Sigmoid colon (tissue), 6 donors: ENCODE measurements at regions not wholly inside any gene's neighbourhood (a gene's known extent, or its start where the extent isn't known, plus 50 kb on each side); places are given as distances from the start of the nearest gene placed in this dataset.
"Not testable (repeated sequence)": the region's sequence is repeated elsewhere in the genome, so short reads cannot be mapped to it uniquely, and the experiment has no call there.

ENCODE experiments used
- DNase-seq: peaks from one replicate; pipeline ENCODE4 v3.0.0-alpha.2; 2019
- H3K27ac ChIP-seq, 4 donors: fragments of 200-600 bp; sonication (generic); one replicate each; pipeline ENCODE4 v1.5.1; 2016 to 2019; ENCODE audit warnings: mild to moderate bottlenecking in 1 of 4
- H3K27me3 ChIP-seq, 3 donors: fragments of 200-600 bp; sonication (generic); one replicate each; pipeline ENCODE4 v1.5.1; 2019; ENCODE audit warnings: mild to moderate bottlenecking in 1 of 3
- H3K36me3 ChIP-seq, 4 donors: fragments of 200-600 bp; sonication (generic); one replicate each; pipeline ENCODE4 v1.5.1; 2016 to 2019
- H3K4me1 ChIP-seq, 4 donors: fragments of 200-600 bp; sonication (generic); one replicate each; pipeline ENCODE4 v1.5.1; 2017 to 2019
- H3K4me3 ChIP-seq, 4 donors: fragments of 200-600 bp; sonication (generic); one replicate each; pipeline ENCODE4 v1.5.1; 2017 to 2019; ENCODE audit warnings: mild to moderate bottlenecking in 2 of 4, moderate library complexity in 1 of 4
- H3K9me3 ChIP-seq, 4 donors: fragments of 200-600 bp in 3 of 4; sonication (generic) in 3 of 4; one replicate each; pipeline versions ENCODE4 v1.5.1 to v1.6.1; 2013 to 2019
- CTCF ChIP-seq, 4 experiments: fragments of 450-650 bp in 3 of 4; fragments of 200-600 bp in 1 of 4; IDR thresholded peaks; one replicate each; pipeline ENCODE4 v1.5.1; 2016 to 2019; ENCODE audit warnings: antibody characterized with exemption in 4 of 4, mild to moderate bottlenecking in 3 of 4, moderate library complexity in 2 of 4
- EP300 ChIP-seq, 4 donors: sonication (generic); formaldehyde crosslinking; IDR thresholded peaks; one replicate each; pipeline ENCODE4 v1.6.1; 2017; ENCODE audit warnings: antibody characterized with exemption in 4 of 4
- POLR2A ChIP-seq, 2 donors: fragments of 450-650 bp; IDR thresholded peaks; one replicate each; pipeline ENCODE4 v1.6.1; 2016; ENCODE audit warnings: antibody characterized with exemption in 2 of 2, mild to moderate bottlenecking in 2 of 2, moderate library complexity in 2 of 2
- POLR2AphosphoS5 ChIP-seq, 4 donors: sonication (generic); formaldehyde crosslinking; IDR thresholded peaks; one replicate each; pipeline ENCODE4 v1.6.1; 2017; ENCODE audit warnings: antibody characterized with exemption in 4 of 4
- WGBS, 2 donors: extraction: QIAGEN DNeasy Blood & Tissue Kit; methylation state at CpG; one replicate each; pipeline ENCODE4 v1.1.7; 2013; 5-methylcytosine and 5-hydroxymethylcytosine counted together
- intact Hi-C: fragments of 100-400 bp; cut with DNase I; formaldehyde crosslinking; loops from one replicate; pipeline ENCODE4 v1.15.1; 2023
- donor health status: healthy with polysubstance abuse.
- donor health status: healthy.

- Histone ChIP-seq H3K4me3 (no peak overlapping the region), H3K27ac (no peak overlapping the region), H3K9me3 (no peaks in the 10 kb centered on the region), H3K27me3 (no peaks in the 10 kb centered on the region), H3K36me3 (no peaks in the 10 kb centered on the region), H3K4me1 (peaks cover 0 to under 1% (median 0%) of the 10 kb centered on the region in 4 donors)
- TF ChIP-seq CTCF (IDR thresholded peaks at IDR 0.05) (no peak), EP300 (IDR thresholded peaks at IDR 0.05) (no peak), POLR2AphosphoS5 (IDR thresholded peaks at IDR 0.05) (no peak), POLR2A (IDR thresholded peaks at IDR 0.05) (no peak)
- no peak for DNase-seq
- WGBS, 2 donors = 96% methylated on average over 5 of the region's 5 CpGs
- intact Hi-C loops = no loop called here
Observed at GRCh38 chr2:47626664-47627063, 55.9 kb upstream of the KCNK12 start.

- WGBS, 2 donors = 40 to 93% methylated on average over 1 of the region's 1 CpG
- H3K27me3 ChIP-seq, H3K9me3 ChIP-seq, H3K4me3 ChIP-seq, H3K27ac ChIP-seq, intact Hi-C loops, H3K4me1 ChIP-seq, DNase-seq, H3K36me3 ChIP-seq: not testable (repeated sequence)
Observed at GRCh38 chr2:47623140-47623539, 52.4 kb upstream of the KCNK12 start.

DNA sequence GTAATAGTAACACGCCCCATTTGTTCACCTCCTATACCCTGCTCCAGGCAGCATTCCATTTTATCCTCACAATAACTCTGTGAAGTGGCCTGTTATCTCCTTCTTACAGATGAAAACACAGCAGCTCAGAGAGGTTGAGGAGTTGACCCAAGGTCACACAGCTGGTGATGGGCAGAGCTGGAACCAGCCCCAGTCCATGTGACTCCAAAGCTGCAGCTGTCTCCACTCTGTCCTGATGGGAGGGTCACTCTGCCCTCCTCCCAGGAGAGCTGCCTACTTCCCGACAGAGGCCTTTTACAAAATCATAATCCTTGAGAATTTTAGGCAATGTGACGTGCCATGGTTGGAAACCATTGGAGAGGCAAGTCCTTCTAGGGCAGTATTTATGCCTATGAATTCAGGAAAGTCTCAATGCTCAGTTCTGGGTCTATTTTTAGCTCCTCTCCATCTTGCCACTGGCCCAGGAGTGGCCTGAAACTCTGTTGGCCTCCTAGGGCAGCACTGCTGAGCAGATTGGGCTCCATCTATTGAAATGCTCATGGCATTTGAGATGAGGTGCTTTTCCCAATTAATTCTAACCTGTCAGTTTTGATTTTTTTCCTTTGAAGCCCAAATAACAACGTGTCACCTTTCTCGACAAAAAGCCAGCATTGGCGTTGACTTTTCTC, 50.1 kb upstream of the KCNK12 start:
- no peak overlapping the region for H3K27ac ChIP-seq
- no peak for DNase-seq
- H3K4me3 ChIP-seq = no peak overlapping the region
- no peak for TF ChIP-seq POLR2A (IDR thresholded peaks at IDR 0.05)
- no peaks in the 10 kb centered on the region for H3K27me3 ChIP-seq
- H3K36me3 ChIP-seq = no peaks in the 10 kb centered on the region
- WGBS, 2 donors = 85% methylated on average over 6 of the region's 6 CpGs
- H3K4me1 ChIP-seq = no peaks in the 10 kb centered on the region
- intact Hi-C loops = no loop called here
- no peaks in the 10 kb centered on the region for H3K9me3 ChIP-seq
